ENCODE measurements at regions not wholly inside any gene's neighbourhood (a gene's known extent, or its start where the extent isn't known, plus 50 kb on each side); places are given as distances from the start of the nearest gene placed in this dataset.

GRCh38 chr2:116489944-116490343 lies 1324.5 kb upstream of the DDX18 start:
- TF ChIP-seq CTCF (IDR thresholded peaks at IDR 0.05) (no peak), EP300 (IDR thresholded peaks at IDR 0.05) (no peak), POLR2A (IDR thresholded peaks at IDR 0.05) (no peak)

Measured in tibial nerve (tissue), 4 donors.